GM12874 (cell line): ENCODE measurements at regions not wholly inside any gene's neighbourhood (a gene's known extent, or its start where the extent isn't known, plus 50 kb on each side); places are given as distances from the start of the nearest gene placed in this dataset.

Experiments
- TF ChIP-seq, protein P1 (sequence below): IDR thresholded peaks from 2 replicates; pipeline ENCODE4 v1.5.1; 2011; ENCODE audit warnings: low read depth, mild to moderate bottlenecking, control low read depth, low read length, moderate library complexity; ENCODE audit not compliant: insufficient read depth

DNA sequence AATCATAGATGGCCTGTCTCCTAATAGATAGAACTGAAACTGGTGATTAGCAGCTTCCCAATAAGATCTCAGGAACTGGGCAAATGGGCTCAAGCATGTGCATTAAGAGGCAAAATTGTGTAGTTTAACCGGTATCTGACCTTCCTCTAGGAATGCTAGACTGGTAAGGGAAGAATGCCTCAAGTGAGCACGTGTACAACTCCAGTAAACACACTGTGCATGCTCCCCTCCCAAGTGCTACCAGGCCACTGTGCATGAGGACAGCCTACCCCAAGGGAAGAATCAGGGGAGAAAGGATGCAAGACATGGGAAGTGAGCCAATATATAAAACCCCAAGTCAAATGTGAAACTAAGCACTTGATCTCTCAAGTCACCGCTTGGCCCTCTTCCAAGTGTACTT, 1157.4 kb upstream of the CDH18 start:
- TF ChIP-seq, protein P1, sequence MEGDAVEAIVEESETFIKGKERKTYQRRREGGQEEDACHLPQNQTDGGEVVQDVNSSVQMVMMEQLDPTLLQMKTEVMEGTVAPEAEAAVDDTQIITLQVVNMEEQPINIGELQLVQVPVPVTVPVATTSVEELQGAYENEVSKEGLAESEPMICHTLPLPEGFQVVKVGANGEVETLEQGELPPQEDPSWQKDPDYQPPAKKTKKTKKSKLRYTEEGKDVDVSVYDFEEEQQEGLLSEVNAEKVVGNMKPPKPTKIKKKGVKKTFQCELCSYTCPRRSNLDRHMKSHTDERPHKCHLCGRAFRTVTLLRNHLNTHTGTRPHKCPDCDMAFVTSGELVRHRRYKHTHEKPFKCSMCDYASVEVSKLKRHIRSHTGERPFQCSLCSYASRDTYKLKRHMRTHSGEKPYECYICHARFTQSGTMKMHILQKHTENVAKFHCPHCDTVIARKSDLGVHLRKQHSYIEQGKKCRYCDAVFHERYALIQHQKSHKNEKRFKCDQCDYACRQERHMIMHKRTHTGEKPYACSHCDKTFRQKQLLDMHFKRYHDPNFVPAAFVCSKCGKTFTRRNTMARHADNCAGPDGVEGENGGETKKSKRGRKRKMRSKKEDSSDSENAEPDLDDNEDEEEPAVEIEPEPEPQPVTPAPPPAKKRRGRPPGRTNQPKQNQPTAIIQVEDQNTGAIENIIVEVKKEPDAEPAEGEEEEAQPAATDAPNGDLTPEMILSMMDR = no peak

DNA sequence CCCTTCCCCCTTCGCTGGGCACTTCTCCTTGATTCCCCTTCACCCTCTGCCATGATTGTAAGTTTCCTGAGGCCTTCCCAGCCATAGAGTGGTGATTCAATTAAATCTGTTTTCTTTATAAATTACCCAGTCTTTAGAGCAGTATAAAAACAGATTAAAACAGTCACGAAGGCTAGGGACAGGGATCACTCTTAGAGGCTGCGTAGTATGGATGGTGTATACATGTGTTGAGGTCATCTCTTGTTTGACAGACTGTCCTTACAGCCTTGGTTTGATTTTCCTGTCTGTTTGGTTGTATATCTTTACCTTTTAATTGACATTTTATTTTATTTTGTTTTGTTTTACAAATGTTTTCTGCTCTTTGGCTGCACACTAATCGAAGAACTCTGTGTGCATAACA, 1155.7 kb upstream of the CDH18 start:
- TF ChIP-seq, protein P1 = no peak

DNA sequence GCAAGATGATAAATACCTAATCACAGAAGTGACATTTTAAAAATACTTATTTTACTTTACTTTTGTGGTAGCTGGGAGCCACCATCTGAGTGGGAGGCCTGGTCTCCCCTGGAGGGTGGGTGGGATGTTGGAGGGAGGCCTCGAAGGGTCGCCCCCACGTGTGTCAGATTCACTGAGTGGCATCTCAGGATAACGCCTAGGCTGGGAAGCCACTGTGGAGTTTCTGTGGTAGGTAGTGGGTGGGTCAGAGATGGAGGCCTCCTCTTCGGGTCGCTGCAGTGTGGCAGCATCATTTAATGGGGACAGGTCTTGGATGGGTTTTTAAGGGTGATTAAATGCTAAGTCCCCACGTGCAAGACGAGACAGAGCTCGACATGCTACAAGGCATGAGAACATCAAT, 1154.8 kb upstream of the CDH18 start:
- TF ChIP-seq, protein P1 = no peak

DNA sequence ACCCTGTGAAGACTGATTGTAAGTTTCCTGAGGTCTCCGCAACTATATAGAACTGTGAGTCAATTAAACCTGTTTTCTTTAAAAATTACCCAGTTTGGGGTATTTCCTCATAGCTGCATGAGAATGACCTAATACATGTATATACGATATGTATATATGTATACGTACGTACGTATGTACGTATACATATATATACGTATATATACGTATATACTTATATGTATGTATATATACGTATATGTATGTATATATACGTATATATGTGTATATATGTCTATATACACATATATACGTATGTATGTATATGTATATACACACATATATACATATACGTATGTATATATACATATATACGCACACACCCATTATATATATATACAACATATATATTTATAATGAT, 1153.0 kb upstream of the CDH18 start:
- TF ChIP-seq, protein P1 = no peak

DNA sequence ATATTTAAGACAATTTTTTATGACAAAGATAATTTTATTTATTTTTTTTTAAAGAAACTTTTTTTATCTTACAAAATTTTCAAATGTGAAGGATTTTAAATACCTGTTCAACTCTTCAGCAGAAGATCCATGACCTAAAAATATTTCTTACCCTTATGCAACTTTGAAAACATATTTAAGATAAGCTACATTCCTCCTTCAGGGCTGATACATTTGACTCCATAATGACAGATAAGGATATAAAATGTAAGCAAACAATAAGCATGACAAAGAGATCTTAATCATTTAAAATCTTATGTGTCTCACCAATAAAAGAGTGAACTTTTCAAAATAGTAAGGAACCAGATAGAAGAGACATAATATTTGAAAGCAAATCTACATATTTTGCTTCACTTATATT, 1138.2 kb upstream of the CDH18 start:
- TF ChIP-seq, protein P1 = no peak

DNA sequence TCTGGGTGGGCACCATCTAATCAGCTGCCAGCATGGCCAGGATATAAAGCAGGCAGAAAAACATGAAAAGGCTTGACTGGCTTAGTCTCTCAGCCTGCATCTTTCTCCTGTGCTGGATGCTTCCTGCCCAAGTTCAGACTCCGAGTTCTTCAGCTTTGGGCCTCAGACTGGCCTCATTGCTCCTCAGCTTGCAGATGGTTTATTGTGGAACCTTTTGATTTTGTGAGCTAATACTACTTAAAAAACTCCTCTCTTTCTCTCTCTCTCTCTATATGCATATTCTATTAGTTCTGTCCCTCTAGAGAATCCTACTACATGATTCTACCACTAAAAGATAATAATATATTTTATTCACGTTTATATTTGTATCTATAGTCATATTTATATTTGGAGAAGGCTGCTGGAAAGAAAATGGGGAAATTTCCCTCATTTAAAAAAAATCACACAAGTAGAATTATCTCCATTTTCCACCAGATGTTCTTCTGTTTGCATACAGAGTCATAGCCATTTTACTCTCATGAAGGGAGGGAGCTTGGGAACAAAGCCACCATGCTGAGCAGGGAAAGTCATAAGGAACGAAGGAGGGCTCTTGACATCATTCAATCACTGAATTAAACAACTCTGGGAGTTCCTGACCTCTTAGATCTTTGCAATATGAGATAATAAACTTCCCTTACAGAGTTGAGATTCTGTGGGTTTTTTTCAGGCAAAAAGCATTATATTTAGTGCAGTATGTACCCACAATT, 1137.4 kb upstream of the CDH18 start:
- TF ChIP-seq, protein P1 = no peak

DNA sequence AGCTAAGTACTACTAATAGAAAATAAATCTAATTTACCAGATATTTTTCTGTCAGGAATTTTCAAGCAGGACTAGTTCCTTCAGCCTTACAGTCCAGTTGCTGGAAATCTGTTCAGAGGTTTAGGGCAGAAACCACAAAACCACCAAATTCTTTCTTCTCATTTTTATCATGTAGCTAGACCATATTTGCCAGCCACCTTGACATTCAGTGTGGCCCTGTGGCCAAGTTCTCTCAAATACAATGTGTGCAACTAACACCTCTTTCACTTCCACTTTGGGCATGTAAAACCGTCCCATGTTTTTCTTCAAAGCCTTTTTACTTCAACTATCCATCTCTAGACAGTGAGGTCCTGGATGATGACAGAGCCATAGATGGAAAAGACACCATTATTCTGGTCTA, 1133.2 kb upstream of the CDH18 start:
- TF ChIP-seq, protein P1 = no peak

DNA sequence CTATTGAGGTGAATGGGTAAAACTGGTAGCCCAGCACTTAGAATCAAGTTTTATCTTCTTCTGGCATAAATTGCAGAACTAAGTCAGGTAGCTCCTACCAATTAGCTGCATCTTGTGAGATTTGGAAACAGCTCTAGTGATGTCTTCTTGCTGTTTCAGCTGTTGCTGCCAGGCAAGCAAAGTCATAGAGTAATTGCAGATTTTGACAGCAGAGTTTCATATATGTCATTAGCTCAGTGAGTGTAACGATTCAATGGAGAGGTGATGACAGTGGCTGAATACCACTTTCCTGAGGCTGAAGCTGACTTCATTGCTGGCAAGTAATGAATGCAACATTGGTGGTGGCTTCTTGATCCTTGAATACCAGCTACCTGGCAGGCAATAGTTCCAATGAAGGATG, 1109.7 kb upstream of the CDH18 start:
- TF ChIP-seq, protein P1 = no peak
